ENCODE measurements at regions not wholly inside any gene's neighbourhood (a gene's known extent, or its start where the extent isn't known, plus 50 kb on each side); places are given as distances from the start of the nearest gene placed in this dataset.
A peak's percentile ranks its signal among the peaks of the same experiment; 100 is the strongest.
"Not testable (repeated sequence)": the region's sequence is repeated elsewhere in the genome, so short reads cannot be mapped to it uniquely, and the experiment has no call there.

DNA sequence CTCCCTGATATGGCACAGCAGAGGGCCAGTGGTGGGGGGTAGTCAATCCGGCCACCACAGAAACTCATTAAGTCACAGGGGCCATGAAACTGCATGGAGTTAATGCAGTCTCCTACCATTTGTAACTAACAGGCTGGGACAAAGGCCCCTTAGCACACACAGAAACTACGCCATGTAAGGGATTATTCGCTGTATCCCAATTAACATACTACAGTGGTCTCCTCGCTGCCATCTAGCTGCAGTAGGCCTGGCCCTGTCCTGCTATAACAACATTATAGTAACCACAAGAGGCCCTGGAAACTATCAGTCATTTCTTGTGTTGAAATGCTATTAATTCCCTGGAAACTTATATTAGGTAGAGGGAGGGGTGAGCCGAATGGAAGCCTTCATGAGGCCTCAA, 72.3 kb upstream of the CCN2 start:
- WGBS, 2 donors: 93% methylated on average over 3 to 4 of the region's 5 CpGs
- Histone ChIP-seq H3K36me3 (no peaks in the 10 kb centered on the region), H3K9me3 (no peaks in the 10 kb centered on the region), H3K27me3 (no peaks in the 10 kb centered on the region), H3K27ac (no peak overlapping the region), H3K4me1 (no peaks in the 10 kb centered on the region), H3K4me3 (no peak overlapping the region)
- no peak for DNase-seq
- intact Hi-C loops (cut with DNase I): no loop called here
- TF ChIP-seq, protein P1, sequence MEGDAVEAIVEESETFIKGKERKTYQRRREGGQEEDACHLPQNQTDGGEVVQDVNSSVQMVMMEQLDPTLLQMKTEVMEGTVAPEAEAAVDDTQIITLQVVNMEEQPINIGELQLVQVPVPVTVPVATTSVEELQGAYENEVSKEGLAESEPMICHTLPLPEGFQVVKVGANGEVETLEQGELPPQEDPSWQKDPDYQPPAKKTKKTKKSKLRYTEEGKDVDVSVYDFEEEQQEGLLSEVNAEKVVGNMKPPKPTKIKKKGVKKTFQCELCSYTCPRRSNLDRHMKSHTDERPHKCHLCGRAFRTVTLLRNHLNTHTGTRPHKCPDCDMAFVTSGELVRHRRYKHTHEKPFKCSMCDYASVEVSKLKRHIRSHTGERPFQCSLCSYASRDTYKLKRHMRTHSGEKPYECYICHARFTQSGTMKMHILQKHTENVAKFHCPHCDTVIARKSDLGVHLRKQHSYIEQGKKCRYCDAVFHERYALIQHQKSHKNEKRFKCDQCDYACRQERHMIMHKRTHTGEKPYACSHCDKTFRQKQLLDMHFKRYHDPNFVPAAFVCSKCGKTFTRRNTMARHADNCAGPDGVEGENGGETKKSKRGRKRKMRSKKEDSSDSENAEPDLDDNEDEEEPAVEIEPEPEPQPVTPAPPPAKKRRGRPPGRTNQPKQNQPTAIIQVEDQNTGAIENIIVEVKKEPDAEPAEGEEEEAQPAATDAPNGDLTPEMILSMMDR (IDR thresholded peaks at IDR 0.05): no peak
- no peak for TF ChIP-seq POLR2A (IDR thresholded peaks at IDR 0.05)

DNA sequence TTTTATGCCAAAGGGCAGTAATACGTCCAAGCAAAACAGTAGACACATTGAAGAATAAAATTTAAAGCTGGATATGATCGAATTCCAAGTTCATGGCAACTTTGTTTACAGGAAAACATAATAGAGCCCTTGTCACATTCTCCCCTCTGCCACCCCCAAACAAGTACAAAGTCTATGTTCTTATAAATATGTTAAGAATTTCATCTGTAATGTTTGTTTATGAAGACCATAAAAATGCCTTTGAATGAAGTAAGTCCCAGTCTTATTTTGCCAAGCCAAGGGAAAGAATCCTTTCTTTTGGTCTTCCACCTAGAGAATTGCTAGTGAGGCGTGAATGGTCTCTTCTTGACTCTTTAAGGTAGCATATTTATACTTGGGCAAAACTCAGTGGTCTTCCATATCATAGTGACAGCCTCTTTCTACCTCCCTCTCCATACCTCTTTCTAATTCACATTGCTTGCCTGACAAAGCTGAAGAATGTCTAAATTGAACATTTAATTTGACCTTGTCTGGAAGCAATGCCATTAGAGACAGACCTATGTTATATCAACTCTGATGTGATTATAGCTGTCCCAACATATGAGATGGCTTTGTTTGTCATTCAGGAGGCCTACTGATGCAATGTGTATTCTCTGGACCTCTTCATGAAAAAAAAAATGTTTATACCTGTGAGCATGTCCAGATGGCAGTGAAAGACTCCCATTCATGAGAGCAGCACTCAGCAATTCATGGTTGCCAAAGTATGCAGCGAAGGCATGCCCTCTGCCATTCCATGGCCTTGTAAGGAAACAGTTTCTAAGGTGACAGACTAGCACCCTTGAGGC, 70.6 kb upstream of the CCN2 start:
- no peaks in the 10 kb centered on the region for H3K9me3 ChIP-seq
- WGBS, 2 donors: 73 to 82% methylated on average over 4 of the region's 4 CpGs

DNA sequence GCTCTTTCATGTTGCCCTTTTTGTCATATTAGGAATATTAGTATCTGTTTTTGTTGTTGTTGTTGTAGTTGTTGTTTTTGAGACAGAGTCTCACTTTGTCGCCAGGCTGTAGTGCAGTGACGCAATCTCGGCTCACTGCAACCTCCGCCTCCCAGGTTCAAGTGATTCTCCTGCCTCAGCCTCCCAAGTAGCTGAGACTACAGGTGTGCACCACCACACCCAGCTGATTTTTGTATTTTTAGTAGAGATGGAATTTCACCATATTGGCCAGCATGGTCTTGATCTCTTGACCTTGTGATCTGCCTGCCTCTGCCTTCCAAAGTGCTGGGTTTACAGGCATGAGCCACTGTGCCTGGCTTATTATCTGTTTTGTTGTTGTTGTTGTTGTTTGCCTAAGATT, 69.7 kb upstream of the CCN2 start:
- H3K36me3 ChIP-seq; DNase-seq; H3K9me3 ChIP-seq; intact Hi-C loops (cut with DNase I); H3K4me1 ChIP-seq; H3K4me3 ChIP-seq; H3K27me3 ChIP-seq: not testable (repeated sequence)
- H3K27ac ChIP-seq: peak overlapping the region; percentile 35 to 78 (median 70)
- WGBS, 2 donors: 94 to 97% methylated on average over 4 of the region's 4 CpGs

More for the DNA sequence above, 70.6 kb upstream of the CCN2 start:
- Histone ChIP-seq H3K27ac (no peak overlapping the region), H3K4me1 (no peaks in the 10 kb centered on the region), H3K36me3 (no peaks in the 10 kb centered on the region), H3K4me3 (no peak overlapping the region), H3K27me3 (no peaks in the 10 kb centered on the region)
- TF ChIP-seq, protein P1 (IDR thresholded peaks at IDR 0.05): no peak
- TF ChIP-seq POLR2A (IDR thresholded peaks at IDR 0.05): no peak
- DNase-seq: no peak
- intact Hi-C loops (cut with DNase I): no loop called here

DNA sequence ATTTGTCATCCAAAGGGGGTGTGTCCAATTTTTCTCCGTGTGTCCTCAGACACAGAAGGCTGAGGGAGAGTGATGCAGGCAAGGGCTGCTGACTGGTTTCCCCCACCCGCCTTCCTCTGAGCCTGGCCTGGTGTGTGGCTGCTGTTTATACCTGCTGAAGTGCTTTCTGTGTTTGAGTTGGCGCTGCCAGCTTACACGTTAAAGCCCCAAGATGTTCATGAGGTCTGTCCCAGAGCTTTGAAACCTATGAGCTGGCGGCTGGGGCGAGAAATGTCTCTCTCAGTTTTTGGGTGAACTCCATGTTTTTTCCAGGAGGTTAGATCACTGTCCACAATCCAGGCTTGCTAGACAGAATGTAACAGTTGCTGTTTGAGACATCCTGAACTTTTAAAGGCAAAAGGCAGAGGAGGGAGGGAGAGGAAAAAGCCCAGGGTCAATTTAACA, 69.0 kb upstream of the CCN2 start:
- Histone ChIP-seq H3K4me3 (peak overlapping the region in 1 of 4 donors; percentile 10), H3K36me3 (no peaks in the 10 kb centered on the region), H3K27ac (peak overlapping the region in 3 of 4 donors; percentile 64 to 78 (median 75)), H3K4me1 (no peaks in the 10 kb centered on the region), H3K27me3 (no peaks in the 10 kb centered on the region), H3K9me3 (no peaks in the 10 kb centered on the region)
- no peak for DNase-seq
- no peak for TF ChIP-seq POLR2A (IDR thresholded peaks at IDR 0.05)
- TF ChIP-seq, protein P1 (IDR thresholded peaks at IDR 0.05): no peak
- intact Hi-C loops (cut with DNase I): no loop called here
- 39 to 43% methylated on average over 6 of the region's 6 CpGs for WGBS, 2 donors

DNA sequence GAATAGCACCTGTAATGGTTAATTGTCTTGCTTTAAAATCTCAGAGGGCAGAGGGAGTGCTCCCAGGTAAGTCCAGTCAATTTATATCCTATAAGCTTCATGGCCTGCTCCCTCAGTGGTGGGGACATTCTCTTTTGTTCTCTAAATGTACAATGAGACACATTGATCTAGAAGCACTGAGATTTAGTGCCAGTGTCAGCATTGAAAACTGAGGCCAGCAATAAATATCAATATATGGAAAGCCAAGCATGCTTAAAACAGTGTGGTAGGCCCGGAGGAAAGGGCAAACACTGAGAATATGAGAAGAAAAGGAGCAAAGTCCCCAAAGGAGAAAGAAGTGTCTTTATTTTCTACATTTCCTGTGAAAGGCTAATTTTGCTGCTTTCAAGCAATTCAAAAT, 68.4 kb upstream of the CCN2 start:
- Histone ChIP-seq H3K36me3 (no peaks in the 10 kb centered on the region), H3K27me3 (no peaks in the 10 kb centered on the region), H3K4me1 (no peaks in the 10 kb centered on the region), H3K27ac (peak overlapping the region; percentile 36 to 78 (median 70)), H3K4me3 (no peak overlapping the region), H3K9me3 (no peaks in the 10 kb centered on the region)
- TF ChIP-seq, protein P1 (IDR thresholded peaks at IDR 0.05): no peak
- no peak for TF ChIP-seq POLR2A (IDR thresholded peaks at IDR 0.05)
- no peak for DNase-seq
- 50 to 70% methylated on average over 1 of the region's 1 CpG for WGBS, 2 donors
- intact Hi-C loops (cut with DNase I): no loop called here
